GM18909 (cell line): ENCODE measurements at regions not wholly inside any gene's neighbourhood (a gene's known extent, or its start where the extent isn't known, plus 50 kb on each side); places are given as distances from the start of the nearest gene placed in this dataset.
"Not testable (repeated sequence)": the region's sequence is repeated elsewhere in the genome, so short reads cannot be mapped to it uniquely, and the experiment has no call there.

Source experiments
- ATAC-seq: cut with Tn5 transposase; IDR thresholded peaks from one replicate; pipeline ENCODE4 v1.9.1; 2021; ENCODE audit warnings: mild to moderate bottlenecking; ENCODE audit not compliant: unreplicated experiment, poor library complexity

- ATAC-seq, result not testable (repeated sequence)
These were observed 66.7 kb upstream of the ERV3-1 start for GRCh38 chr7:65073160-65073559.

- ATAC-seq, result not testable (repeated sequence)
These were observed 65.5 kb upstream of the ERV3-1 start for GRCh38 chr7:65071854-65072431.

- ATAC-seq, result not testable (repeated sequence)
These were observed 63.0 kb upstream of the ERV3-1 start for GRCh38 chr7:65069476-65069875.

DNA sequence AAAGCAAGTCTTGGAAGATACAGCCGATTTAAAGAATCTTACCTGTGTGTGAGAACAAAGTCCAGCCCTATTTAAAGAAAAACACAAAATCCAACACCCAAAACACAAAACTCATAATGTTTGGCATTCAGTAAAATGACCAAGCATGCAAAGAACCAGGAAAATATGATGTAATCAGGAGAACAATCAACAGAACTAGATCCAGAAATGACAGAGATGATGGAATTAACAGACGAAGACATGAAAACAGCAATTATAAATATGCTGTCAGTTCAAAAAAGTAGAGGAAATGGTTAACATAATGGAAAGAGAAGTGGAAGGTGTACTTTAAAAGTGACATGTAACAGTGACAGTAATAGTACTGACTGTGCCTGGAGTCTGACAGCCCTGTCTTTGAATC is 56.1 kb upstream of the ERV3-1 start:
- not testable (repeated sequence) for ATAC-seq

DNA sequence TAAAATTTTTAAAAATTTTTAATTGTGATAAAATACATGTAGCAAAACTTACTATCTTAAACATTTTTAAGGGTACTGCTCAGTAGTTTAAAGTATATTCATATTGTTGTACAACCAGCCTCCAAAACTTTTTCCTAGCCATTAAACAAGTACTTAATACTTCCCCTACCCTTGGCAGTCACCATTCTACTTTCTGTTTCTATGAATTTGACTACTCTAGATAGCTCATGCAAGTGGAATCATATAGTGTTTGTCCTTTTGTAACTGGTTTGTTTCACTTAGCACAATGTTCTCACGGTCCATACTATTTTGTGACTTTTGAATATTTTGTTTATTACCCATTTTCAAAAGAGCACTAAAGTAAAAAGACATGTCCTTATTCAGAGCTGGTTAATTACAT is 52.8 kb upstream of the ERV3-1 start:
- ATAC-seq, result not testable (repeated sequence)
